ENCODE measurements at regions not wholly inside any gene's neighbourhood (a gene's known extent, or its start where the extent isn't known, plus 50 kb on each side); places are given as distances from the start of the nearest gene placed in this dataset.

- no peaks in the 10 kb centered on the region for H3K36me3 Mint-ChIP-seq (ENCODE audit: low read depth)
- H3K4me1 Mint-ChIP-seq (ENCODE audit: low read depth) = no peaks in the 10 kb centered on the region
- H3K4me3 Mint-ChIP-seq (ENCODE audit: unreplicated experiment) = no peak overlapping the region
- TF ChIP-seq CTCF (IDR thresholded peaks at IDR 0.05) = no peak
- H3K9me3 Mint-ChIP-seq (ENCODE audit: low read depth) = no peaks in the 10 kb centered on the region
- H3K27ac Mint-ChIP-seq (ENCODE audit: unreplicated experiment) = no peak overlapping the region
- H3K27me3 Mint-ChIP-seq (ENCODE audit: low read depth) = no peaks in the 10 kb centered on the region
- no peak for DNase-seq (ENCODE audit: low spot score)
These were observed 393.3 kb downstream of the LIG4 start for GRCh38 chr13:107822006-107822405.

GRCh38 chr13:107821492-107821891 lies 393.8 kb downstream of the LIG4 start:
- no peaks in the 10 kb centered on the region for H3K9me3 Mint-ChIP-seq (ENCODE audit: low read depth)
- no peaks in the 10 kb centered on the region for H3K4me1 Mint-ChIP-seq (ENCODE audit: low read depth)

GRCh38 chr13:107819071-107819470 lies 396.3 kb downstream of the LIG4 start:
- Mint-ChIP-seq H3K36me3 (ENCODE audit: low read depth) (no peaks in the 10 kb centered on the region), H3K27ac (ENCODE audit: unreplicated experiment) (no peak overlapping the region), H3K4me1 (ENCODE audit: low read depth) (no peaks in the 10 kb centered on the region), H3K27me3 (ENCODE audit: low read depth) (no peaks in the 10 kb centered on the region), H3K9me3 (ENCODE audit: low read depth) (no peaks in the 10 kb centered on the region), H3K4me3 (ENCODE audit: unreplicated experiment) (no peak overlapping the region)
- DNase-seq (ENCODE audit: low spot score) = no peak
- TF ChIP-seq CTCF (IDR thresholded peaks at IDR 0.05) = no peak

More at GRCh38 chr13:107821492-107821891, 393.8 kb downstream of the LIG4 start:
- DNase-seq (ENCODE audit: low spot score) = no peak
- H3K27ac Mint-ChIP-seq (ENCODE audit: unreplicated experiment) = no peak overlapping the region
- H3K36me3 Mint-ChIP-seq (ENCODE audit: low read depth) = no peaks in the 10 kb centered on the region
- no peak overlapping the region for H3K4me3 Mint-ChIP-seq (ENCODE audit: unreplicated experiment)
- no peaks in the 10 kb centered on the region for H3K27me3 Mint-ChIP-seq (ENCODE audit: low read depth)
- TF ChIP-seq CTCF (IDR thresholded peaks at IDR 0.05) = no peak

- Mint-ChIP-seq H3K4me3 (ENCODE audit: unreplicated experiment) (no peak overlapping the region), H3K27me3 (ENCODE audit: low read depth) (no peaks in the 10 kb centered on the region), H3K36me3 (ENCODE audit: low read depth) (no peaks in the 10 kb centered on the region), H3K9me3 (ENCODE audit: low read depth) (no peaks in the 10 kb centered on the region), H3K4me1 (ENCODE audit: low read depth) (no peaks in the 10 kb centered on the region), H3K27ac (ENCODE audit: unreplicated experiment) (no peak overlapping the region)
- TF ChIP-seq CTCF (IDR thresholded peaks at IDR 0.05) = no peak
- DNase-seq (ENCODE audit: low spot score) = no peak
These were observed 397.6 kb downstream of the LIG4 start for GRCh38 chr13:107817647-107818287.

GRCh38 chr13:107812014-107812412 lies 403.3 kb downstream of the LIG4 start:
- DNase-seq (ENCODE audit: low spot score) = no peak
- H3K36me3 Mint-ChIP-seq (ENCODE audit: low read depth) = no peaks in the 10 kb centered on the region
- H3K4me1 Mint-ChIP-seq (ENCODE audit: low read depth) = no peaks in the 10 kb centered on the region
- H3K27ac Mint-ChIP-seq (ENCODE audit: unreplicated experiment) = no peak overlapping the region
- H3K4me3 Mint-ChIP-seq (ENCODE audit: unreplicated experiment) = no peak overlapping the region
- no peaks in the 10 kb centered on the region for H3K9me3 Mint-ChIP-seq (ENCODE audit: low read depth)
- no peak for TF ChIP-seq CTCF (IDR thresholded peaks at IDR 0.05)
- no peaks in the 10 kb centered on the region for H3K27me3 Mint-ChIP-seq (ENCODE audit: low read depth)

All from chondrocyte (in vitro differentiated cells).